ENCODE measurements at regions not wholly inside any gene's neighbourhood (a gene's known extent, or its start where the extent isn't known, plus 50 kb on each side); places are given as distances from the start of the nearest gene placed in this dataset.
"Not testable (repeated sequence)": the region's sequence is repeated elsewhere in the genome, so short reads cannot be mapped to it uniquely, and the experiment has no call there.

DNA sequence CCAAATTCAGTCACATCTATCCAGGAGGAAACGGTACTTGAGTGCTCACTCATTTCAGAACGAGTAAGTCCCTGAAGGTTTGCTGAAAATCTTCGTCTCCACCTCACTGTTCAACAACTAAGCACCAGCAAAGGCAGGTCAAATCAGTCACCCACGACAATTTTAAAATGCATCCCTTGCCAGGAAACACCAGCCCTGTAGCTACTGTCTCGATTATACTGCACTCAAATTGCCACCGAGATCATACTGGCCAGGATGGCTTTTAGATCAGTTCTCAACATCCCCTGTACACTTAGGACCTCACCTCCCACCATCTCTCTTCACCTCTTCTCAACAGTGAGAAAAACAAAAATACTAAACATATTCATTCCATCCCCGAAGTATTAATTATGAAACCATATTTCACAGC is 298.6 kb downstream of the AGTPBP1 start:
- TF ChIP-seq, protein P1, sequence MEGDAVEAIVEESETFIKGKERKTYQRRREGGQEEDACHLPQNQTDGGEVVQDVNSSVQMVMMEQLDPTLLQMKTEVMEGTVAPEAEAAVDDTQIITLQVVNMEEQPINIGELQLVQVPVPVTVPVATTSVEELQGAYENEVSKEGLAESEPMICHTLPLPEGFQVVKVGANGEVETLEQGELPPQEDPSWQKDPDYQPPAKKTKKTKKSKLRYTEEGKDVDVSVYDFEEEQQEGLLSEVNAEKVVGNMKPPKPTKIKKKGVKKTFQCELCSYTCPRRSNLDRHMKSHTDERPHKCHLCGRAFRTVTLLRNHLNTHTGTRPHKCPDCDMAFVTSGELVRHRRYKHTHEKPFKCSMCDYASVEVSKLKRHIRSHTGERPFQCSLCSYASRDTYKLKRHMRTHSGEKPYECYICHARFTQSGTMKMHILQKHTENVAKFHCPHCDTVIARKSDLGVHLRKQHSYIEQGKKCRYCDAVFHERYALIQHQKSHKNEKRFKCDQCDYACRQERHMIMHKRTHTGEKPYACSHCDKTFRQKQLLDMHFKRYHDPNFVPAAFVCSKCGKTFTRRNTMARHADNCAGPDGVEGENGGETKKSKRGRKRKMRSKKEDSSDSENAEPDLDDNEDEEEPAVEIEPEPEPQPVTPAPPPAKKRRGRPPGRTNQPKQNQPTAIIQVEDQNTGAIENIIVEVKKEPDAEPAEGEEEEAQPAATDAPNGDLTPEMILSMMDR (IDR thresholded peaks at IDR 0.05), result no peak
- Histone ChIP-seq H3K27ac (no peak overlapping the region), H3K4me3 (no peak overlapping the region)
- DNase-seq (ENCODE audit: low spot score), result no peak

DNA sequence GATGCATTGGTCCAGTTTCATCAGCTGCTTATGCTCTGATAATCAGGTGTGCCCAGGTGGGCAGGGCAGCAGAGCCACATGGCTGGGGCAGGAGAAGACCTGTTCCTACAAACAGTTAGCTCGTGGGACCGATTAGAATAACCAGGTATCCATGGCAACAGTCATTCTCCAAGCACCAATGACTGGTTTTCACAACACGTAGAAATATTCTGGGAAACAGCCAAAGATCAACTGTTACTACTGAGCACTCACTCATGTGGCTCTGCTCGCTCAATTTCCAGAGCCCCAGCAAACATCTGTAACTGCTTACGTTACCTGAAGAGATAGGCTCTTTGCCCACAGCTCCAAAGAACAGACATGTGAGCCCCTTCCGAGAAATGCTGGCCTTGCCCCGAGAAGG is 302.0 kb downstream of the AGTPBP1 start:
- no peak for DNase-seq (ENCODE audit: low spot score)

DNA sequence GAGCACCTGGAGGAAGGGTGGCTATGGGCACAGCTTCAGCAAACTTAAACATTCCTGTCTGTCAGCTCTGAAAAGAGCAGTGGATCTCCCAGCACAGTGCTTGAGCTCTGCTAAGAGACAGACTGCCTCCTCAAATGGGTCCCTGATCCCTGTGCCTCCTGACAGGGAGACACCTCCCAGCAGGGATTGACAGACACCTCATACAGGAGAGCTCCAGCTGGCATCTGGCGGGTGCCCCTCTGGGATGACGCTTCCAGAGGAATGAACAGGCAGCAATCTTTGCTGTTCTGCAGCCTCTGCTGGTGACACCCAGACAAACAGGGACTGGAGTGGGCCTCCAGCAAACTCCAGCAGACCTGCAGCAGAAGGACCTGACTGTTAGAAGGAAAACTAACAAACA is 307.8 kb downstream of the AGTPBP1 start:
- not testable (repeated sequence) for DNase-seq (ENCODE audit: low spot score); H3K27ac ChIP-seq; H3K4me3 ChIP-seq

More for the DNA sequence above, 302.0 kb downstream of the AGTPBP1 start:
- no peak overlapping the region for H3K27ac ChIP-seq
- no peak overlapping the region for H3K4me3 ChIP-seq
- TF ChIP-seq, protein P1 (IDR thresholded peaks at IDR 0.05), result no peak

DNA sequence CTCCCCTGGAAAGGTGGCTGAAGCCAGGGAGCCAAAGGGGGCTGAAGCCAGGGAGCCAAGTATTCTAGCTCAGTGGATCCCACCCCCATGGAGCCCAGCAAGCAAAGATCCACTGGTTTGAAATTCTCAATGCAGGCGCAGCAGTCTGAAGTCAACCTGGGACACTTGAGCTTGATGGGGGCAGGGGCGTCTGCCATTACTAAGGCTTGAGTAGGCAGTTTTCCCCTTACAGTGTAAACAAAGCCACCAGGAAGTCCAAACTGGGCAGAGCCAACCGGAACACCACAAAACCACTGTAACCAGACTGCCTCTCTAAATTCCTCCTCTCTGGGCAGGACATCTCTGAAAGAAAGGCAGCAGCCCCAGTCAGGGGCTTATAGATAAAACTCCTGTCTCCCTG is 308.2 kb downstream of the AGTPBP1 start:
- not testable (repeated sequence) for DNase-seq (ENCODE audit: low spot score); H3K4me3 ChIP-seq; H3K27ac ChIP-seq

DNA sequence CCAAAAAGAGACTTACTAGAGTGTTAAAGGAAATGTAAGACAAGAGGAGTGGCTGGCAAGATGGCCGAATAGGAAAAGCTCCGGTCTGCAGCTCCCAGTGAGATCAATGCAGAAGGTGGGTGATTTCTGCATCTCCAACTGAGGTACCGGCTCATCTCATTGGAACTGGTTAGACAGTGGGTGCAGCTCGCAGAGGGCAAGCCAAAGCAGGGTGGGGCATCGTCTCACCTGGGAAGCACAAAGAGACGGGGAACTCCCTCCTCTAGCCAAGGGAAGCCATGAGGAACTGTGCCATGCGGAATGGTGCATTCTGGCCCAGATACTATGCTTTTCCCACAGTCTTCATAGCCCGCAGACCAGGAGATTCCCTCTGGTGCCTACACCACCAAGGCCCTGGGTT is 308.7 kb downstream of the AGTPBP1 start:
- no peak for DNase-seq (ENCODE audit: low spot score)
- TF ChIP-seq, protein P1 (IDR thresholded peaks at IDR 0.05), result no peak
- Histone ChIP-seq H3K27ac (no peak overlapping the region), H3K4me3 (no peak overlapping the region)

DNA sequence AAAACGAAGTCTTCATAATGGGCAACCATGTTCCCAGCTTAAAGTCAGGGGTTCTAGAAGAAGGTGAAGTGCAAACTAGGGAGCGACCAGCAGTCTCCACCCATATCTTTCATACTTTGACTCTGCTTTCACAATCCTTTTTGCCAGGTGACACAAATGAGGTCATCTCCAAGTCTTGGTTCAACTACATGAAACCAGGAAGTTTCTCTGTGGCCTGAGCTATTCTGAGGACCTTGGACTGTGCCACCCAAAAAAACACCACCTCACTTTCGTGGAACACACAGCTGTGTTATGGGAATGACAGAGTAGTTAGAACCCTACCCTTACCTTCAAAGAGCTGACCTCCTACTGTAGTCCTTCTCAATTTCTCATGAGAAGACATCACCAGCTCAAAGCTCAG is 309.2 kb downstream of the AGTPBP1 start:
- H3K27ac ChIP-seq, result no peak overlapping the region
- TF ChIP-seq, protein P1 (IDR thresholded peaks at IDR 0.05), result no peak
- DNase-seq (ENCODE audit: low spot score), result no peak
- H3K4me3 ChIP-seq, result no peak overlapping the region

DNA sequence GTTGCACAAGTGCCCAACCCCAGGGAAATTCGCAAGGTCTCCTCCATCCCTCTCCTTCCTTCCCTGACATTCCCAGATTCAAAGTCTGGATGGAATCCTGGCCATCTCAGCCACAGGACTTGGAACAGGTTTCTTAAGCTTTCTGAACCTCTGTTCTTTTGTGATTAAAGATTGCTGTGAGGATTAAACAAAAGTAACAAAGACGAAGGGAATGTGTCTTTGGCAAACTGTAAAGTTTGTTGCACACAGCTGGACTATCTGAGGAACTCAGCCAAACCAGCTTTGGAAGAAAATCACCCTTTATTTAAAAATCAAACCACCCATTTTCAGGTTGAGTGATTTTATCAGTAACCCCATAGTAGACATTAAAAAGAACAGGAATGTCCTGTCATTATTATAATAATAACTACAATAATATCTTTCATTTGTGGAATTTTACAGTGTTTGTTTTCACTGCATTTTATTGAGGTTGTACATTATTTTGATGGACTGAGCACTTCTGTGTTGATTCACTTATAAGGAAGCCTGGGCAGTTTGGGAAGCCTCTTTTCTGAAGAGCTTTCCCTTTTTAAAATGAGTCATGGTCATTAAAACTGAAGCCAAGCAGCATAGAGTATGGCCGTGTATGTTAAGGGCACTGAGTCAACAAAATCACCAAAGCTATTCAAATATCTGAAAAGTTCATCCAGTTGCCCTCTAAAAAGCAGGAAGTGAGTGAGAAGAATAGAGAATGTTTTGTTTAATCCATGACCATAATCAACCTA is 310.2 kb downstream of the AGTPBP1 start:
- TF ChIP-seq, protein P1 (IDR thresholded peaks at IDR 0.05), result no peak
- Histone ChIP-seq H3K27ac (no peak overlapping the region), H3K4me3 (no peak overlapping the region)
- DNase-seq (ENCODE audit: low spot score), result no peak

DNA sequence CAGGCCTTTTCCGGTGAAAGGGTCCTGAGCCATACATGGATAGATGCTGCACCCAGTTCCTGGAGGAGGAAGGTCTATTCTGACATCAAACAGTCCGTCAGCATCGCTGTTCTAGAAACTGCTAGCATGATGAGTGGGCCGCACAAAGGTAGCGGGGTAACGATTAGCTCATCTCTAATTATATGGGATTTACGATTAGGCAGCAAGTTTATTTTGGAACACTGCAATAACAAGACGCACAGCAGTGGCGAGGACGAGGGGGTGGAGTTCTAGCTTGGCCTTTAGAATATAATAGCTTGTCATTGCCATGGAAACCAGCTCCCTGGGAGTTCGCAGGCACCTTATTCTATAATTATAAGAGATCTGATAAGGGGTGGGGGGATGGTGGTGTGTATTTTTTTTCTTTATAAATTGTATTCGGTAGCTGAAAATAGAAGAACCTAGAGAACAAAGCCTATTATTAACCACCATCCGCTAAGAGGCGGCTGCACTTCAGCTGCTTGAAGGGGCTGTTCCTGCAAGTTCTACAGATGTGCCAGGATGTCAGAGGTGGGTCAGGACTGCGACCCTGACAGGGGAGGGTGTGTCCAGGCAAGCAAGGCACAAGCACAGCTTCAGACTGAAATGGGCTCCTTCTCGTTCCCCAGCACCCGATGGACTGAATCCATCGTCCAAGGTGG is 311.0 kb downstream of the AGTPBP1 start:
- Histone ChIP-seq H3K27ac (no peak overlapping the region), H3K4me3 (no peak overlapping the region)

More for the DNA sequence above, 311.0 kb downstream of the AGTPBP1 start:
- TF ChIP-seq, protein P1 (IDR thresholded peaks at IDR 0.05), result no peak
- DNase-seq (ENCODE audit: low spot score), result no peak
